Spleen (tissue), 11 donors: ENCODE measurements at regions not wholly inside any gene's neighbourhood (a gene's known extent, or its start where the extent isn't known, plus 50 kb on each side); places are given as distances from the start of the nearest gene placed in this dataset.

Experiments used
- DNase-seq: peaks from one replicate; pipeline ENCODE4 v3.0.0-alpha.2; 2020
- H3K27ac ChIP-seq, 8 donors: fragments of 200-600 bp; sonication (generic) in 7 of 8; 1 replicate in 4 of 8; 2 replicates in 4 of 8; pipeline versions ENCODE4 v1.5.0 to v1.8.0; 2016 to 2021; ENCODE audit warnings: inconsistent platforms in 4 of 8, mild to moderate bottlenecking in 4 of 8, moderate library complexity in 1 of 8
- H3K27me3 ChIP-seq, 7 donors: fragments of 200-600 bp; sonication (generic) in 6 of 7; replicated peaks in 1 of 7; 1 replicate in 4 of 7; 2 replicates in 3 of 7; pipeline versions ENCODE4 v1.5.0 to v1.8.0; 2016 to 2021; ENCODE audit warnings: inconsistent platforms in 3 of 7, mild to moderate bottlenecking in 1 of 7
- H3K36me3 ChIP-seq, 6 donors: fragments of 200-600 bp; sonication (generic) in 5 of 6; 1 replicate in 4 of 6; 2 replicates in 2 of 6; pipeline versions ENCODE4 v1.5.0 to v1.8.0; 2016 to 2021; ENCODE audit warnings: inconsistent platforms in 2 of 6
- H3K4me1 ChIP-seq, 6 donors: fragments of 200-600 bp; sonication (generic) in 5 of 6; 1 replicate in 3 of 6; 2 replicates in 3 of 6; pipeline versions ENCODE4 v1.5.0 to v1.8.0; 2016 to 2021; ENCODE audit warnings: inconsistent platforms in 3 of 6
- H3K4me3 ChIP-seq, 8 donors: fragments of 200-600 bp; sonication (generic) in 7 of 8; 1 replicate in 4 of 8; 2 replicates in 4 of 8; pipeline versions ENCODE4 v1.5.0 to v1.8.0; 2016 to 2021; ENCODE audit warnings: inconsistent platforms in 4 of 8, mild to moderate bottlenecking in 4 of 8, moderate library complexity in 2 of 8
- H3K9me3 ChIP-seq, 8 donors: fragments of 200-600 bp; sonication (generic) in 7 of 8; 1 replicate in 4 of 8; 2 replicates in 4 of 8; pipeline versions ENCODE4 v1.5.0 to v1.8.0; 2016 to 2021; ENCODE audit warnings: inconsistent platforms in 4 of 8
- CTCF ChIP-seq, 11 experiments: fragments of 200-600 bp in 7 of 11; fragments of 450-650 bp in 4 of 11; sonication (generic) in 4 of 11; IDR thresholded peaks in 8 of 11; conservative IDR thresholded peaks in 3 of 11; 1 replicate in 7 of 11; 2 replicates in 4 of 11; pipeline versions ENCODE4 v1.4.0 to v1.8.0; 2016 to 2021; ENCODE audit warnings: antibody characterized with exemption in 11 of 11, inconsistent platforms in 4 of 11, mild to moderate bottlenecking in 1 of 11
- POLR2A ChIP-seq, 3 donors: fragments of 450-650 bp; IDR thresholded peaks; one replicate each; pipeline ENCODE4 v1.5.1; 2017; ENCODE audit warnings: antibody characterized with exemption in 3 of 3, mild to moderate bottlenecking in 1 of 3
- POLR2AphosphoS5 ChIP-seq, 3 donors: sonication (generic); formaldehyde crosslinking; IDR thresholded peaks; one replicate each; pipeline ENCODE4 v1.5.1; 2017; ENCODE audit warnings: antibody characterized with exemption in 3 of 3
- WGBS, 5 donors: extraction: QIAGEN DNeasy Blood & Tissue Kit in 3 of 5; methylation state at CpG; one replicate each; pipeline versions ENCODE4 v1.1.5 to v1.1.7; 2013 to 2018; 5-methylcytosine and 5-hydroxymethylcytosine counted together
- intact Hi-C: fragments of 100-400 bp; cut with DNase I; formaldehyde crosslinking; loops from one replicate; pipeline ENCODE4 v1.15.0; 2023; ENCODE audit warnings: low total_unique reads
- donor health status: healthy with polysubstance abuse.
- donor health status: DM: no; HTN: no; CAD: no; lungs with moderate emphysema.
- donor health status: DM: no; HTN: no; CAD: no.
- donor health status: Bipolar disorder and iron deficiency.
- donor health status: healthy.
- donor health status: DM: no; HTN: no; CAD: no.
- donor health status: DM: yes; HTN: yes; CAD: no.

- no peaks in the 10 kb centered on the region for H3K27me3 ChIP-seq
- H3K4me1 ChIP-seq = no peaks in the 10 kb centered on the region
- intact Hi-C loops = no loop called here
- WGBS, 5 donors = 76 to 84% (median 83%) methylated on average over 7 of the region's 7 CpGs
- no peak for TF ChIP-seq POLR2AphosphoS5 (IDR thresholded peaks at IDR 0.05)
- TF ChIP-seq CTCF (IDR thresholded peaks at IDR 0.05 in 8 of 11, conservative IDR thresholded peaks at IDR 0.05 in 3 of 11) = no peak
- no peak for TF ChIP-seq POLR2A (IDR thresholded peaks at IDR 0.05)
- no peak overlapping the region for H3K27ac ChIP-seq
- H3K4me3 ChIP-seq = no peak overlapping the region
- DNase-seq = no peak
- H3K9me3 ChIP-seq = peaks cover 0 to 30% (median 15%) of the 10 kb centered on the region in 8 donors
- H3K36me3 ChIP-seq = no peaks in the 10 kb centered on the region
Measured at GRCh38 chr7:9017286-9017685, 583.9 kb downstream of the NXPH1 start.

- H3K4me3 ChIP-seq = no peak overlapping the region
- intact Hi-C loops = no loop called here
- no peak overlapping the region for H3K27ac ChIP-seq
- H3K9me3 ChIP-seq = peaks cover 0 to 32% (median 10%) of the 10 kb centered on the region in 8 donors
- WGBS, 5 donors = 79 to 95% (median 90%) methylated on average over 1 of the region's 1 CpG
- no peak for DNase-seq
- no peaks in the 10 kb centered on the region for H3K4me1 ChIP-seq
- H3K27me3 ChIP-seq = no peaks in the 10 kb centered on the region
- no peak for TF ChIP-seq POLR2AphosphoS5 (IDR thresholded peaks at IDR 0.05)
- no peak for TF ChIP-seq CTCF (IDR thresholded peaks at IDR 0.05 in 8 of 11, conservative IDR thresholded peaks at IDR 0.05 in 3 of 11)
- TF ChIP-seq POLR2A (IDR thresholded peaks at IDR 0.05) = no peak
- no peaks in the 10 kb centered on the region for H3K36me3 ChIP-seq
Measured at GRCh38 chr7:9022456-9022855, 589.0 kb downstream of the NXPH1 start.

- TF ChIP-seq POLR2A (IDR thresholded peaks at IDR 0.05) (no peak), CTCF (IDR thresholded peaks at IDR 0.05 in 8 of 11, conservative IDR thresholded peaks at IDR 0.05 in 3 of 11) (no peak), POLR2AphosphoS5 (IDR thresholded peaks at IDR 0.05) (no peak)
- no peaks in the 10 kb centered on the region for H3K4me1 ChIP-seq
- no peaks in the 10 kb centered on the region for H3K27me3 ChIP-seq
- no peak overlapping the region for H3K27ac ChIP-seq
- no peak overlapping the region for H3K4me3 ChIP-seq
- 75 to 92% (median 87%) methylated on average over 5 of the region's 5 CpGs for WGBS, 5 donors
- H3K9me3 ChIP-seq = peaks cover 0 to 21% (median 7%) of the 10 kb centered on the region in 8 donors
- DNase-seq = no peak
- H3K36me3 ChIP-seq = no peaks in the 10 kb centered on the region
- intact Hi-C loops = no loop called here
Measured at GRCh38 chr7:9023675-9024294, 590.4 kb downstream of the NXPH1 start.

- Histone ChIP-seq H3K27ac (no peak overlapping the region), H3K9me3 (peaks cover 0 to 9% (median 3%) of the 10 kb centered on the region in 8 donors), H3K4me3 (no peak overlapping the region), H3K4me1 (no peaks in the 10 kb centered on the region), H3K36me3 (no peaks in the 10 kb centered on the region), H3K27me3 (no peaks in the 10 kb centered on the region)
- WGBS, 5 donors = 89 to 97% (median 92%) methylated on average over 5 of the region's 5 CpGs
- TF ChIP-seq POLR2A (IDR thresholded peaks at IDR 0.05) = no peak
- TF ChIP-seq CTCF (IDR thresholded peaks at IDR 0.05 in 8 of 11, conservative IDR thresholded peaks at IDR 0.05 in 3 of 11) = no peak
- no peak for TF ChIP-seq POLR2AphosphoS5 (IDR thresholded peaks at IDR 0.05)
- intact Hi-C loops = no loop called here
- no peak for DNase-seq
Measured at GRCh38 chr7:9026121-9026520, 592.7 kb downstream of the NXPH1 start.
